HEK293T (cell line): ENCODE measurements at regions not wholly inside any gene's neighbourhood (a gene's known extent, or its start where the extent isn't known, plus 50 kb on each side); places are given as distances from the start of the nearest gene placed in this dataset.

Source experiments
- ARNT ChIP-seq: fragments of 450-650 bp; IDR thresholded peaks from 2 replicates; pipeline ENCODE4 v1.6.1; 2017; ENCODE audit warnings: mild to moderate bottlenecking
- BHLHE40 ChIP-seq: fragments of 450-650 bp; IDR thresholded peaks from 2 replicates; pipeline ENCODE4 v1.6.1; 2016; ENCODE audit warnings: mild to moderate bottlenecking, moderate library complexity, borderline replicate concordance
- FOXA1 ChIP-seq: fragments of 450-650 bp; IDR thresholded peaks from 2 replicates; pipeline ENCODE4 v1.6.1; 2016; ENCODE audit warnings: mild to moderate bottlenecking
- FOXK2 ChIP-seq: fragments of 450-650 bp; IDR thresholded peaks from 2 replicates; pipeline ENCODE4 v1.6.1; 2016; ENCODE audit warnings: mild to moderate bottlenecking
- FOXM1 ChIP-seq: fragments of 450-650 bp; IDR thresholded peaks from 2 replicates; pipeline ENCODE4 v1.6.1; 2017; ENCODE audit warnings: mild to moderate bottlenecking, borderline replicate concordance
- SP1 ChIP-seq: fragments of 450-650 bp; IDR thresholded peaks from 2 replicates; pipeline ENCODE4 v1.6.1; 2017
- SUZ12 ChIP-seq: fragments of 450-650 bp; IDR thresholded peaks from 2 replicates; pipeline ENCODE4 v1.6.1; 2016; ENCODE audit warnings: mild to moderate bottlenecking
- ZNF384 ChIP-seq: fragments of 450-650 bp; IDR thresholded peaks from 2 replicates; pipeline ENCODE4 v1.6.1; 2016

DNA sequence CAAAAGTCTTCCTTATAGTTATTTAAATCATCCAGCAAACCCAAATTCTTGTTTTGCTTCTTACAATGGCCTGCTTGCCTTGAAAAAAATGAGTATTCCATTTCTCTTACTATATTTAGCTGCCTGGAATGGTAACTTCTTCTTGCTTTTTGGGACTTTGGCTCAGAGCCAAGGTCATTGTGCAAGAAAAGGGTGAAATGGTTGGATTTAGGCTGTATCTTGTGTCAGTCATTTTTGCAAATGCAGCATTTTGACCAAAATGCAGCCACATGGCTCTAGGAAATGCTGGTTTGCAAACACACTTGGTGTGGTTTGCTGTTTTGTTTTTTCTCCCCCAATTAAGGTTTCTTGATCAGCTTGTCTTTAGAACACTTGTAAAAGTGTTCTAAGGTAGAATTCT is 133.3 kb upstream of the ELL2 start:
- TF ChIP-seq ARNT (no peak), BHLHE40 (no peak), FOXA1 (no peak), SUZ12 (no peak), ZNF384 (no peak), SP1 (no peak), FOXM1 (no peak), FOXK2 (no peak)
